ENCODE measurements at regions not wholly inside any gene's neighbourhood (a gene's known extent, or its start where the extent isn't known, plus 50 kb on each side); places are given as distances from the start of the nearest gene placed in this dataset.

GRCh38 chr9:2570615-2571479 is 50.7 kb upstream of the VLDLR start:
- no peak for DNase-seq (ENCODE audit: insufficient read length)
- TF ChIP-seq POLR2AphosphoS5 (IDR thresholded peaks at IDR 0.05; ENCODE audit: low read depth, low read length) = no peak
- no peak for FAIRE-seq
